IMR-90 (cell line): ENCODE measurements at regions not wholly inside any gene's neighbourhood (a gene's known extent, or its start where the extent isn't known, plus 50 kb on each side); places are given as distances from the start of the nearest gene placed in this dataset.
"Not testable (repeated sequence)": the region's sequence is repeated elsewhere in the genome, so short reads cannot be mapped to it uniquely, and the experiment has no call there.

Experiments used
- ATAC-seq: fragments of 200-7000 bp; cut with Tn5 transposase; 2 replicates; pipeline ENCODE4 v1.9.1; 2020; ENCODE audit warnings: low read depth, mild to moderate bottlenecking, moderate library complexity
- BruUV-seq: library from RNA; stranded (reverse); fragments of 400-500 nt; replicated peaks from 2 replicates; lab custom pipeline; 2021; lab: Mats Ljungman, UMichigan
- CTCF ChIA-PET: fragments of 300-600 bp; formaldehyde crosslinking; extraction: SDS; loops from one replicate; lab custom pipeline; 2021; ENCODE audit warnings: antibody characterized with exemption; lab: Yijun Ruan, JAX
- POLR2A ChIA-PET: fragments of 300-600 bp; sonication (Branson Sonifier 250); formaldehyde crosslinking; loops from one replicate; lab custom pipeline; 2022; ENCODE audit warnings: antibody characterized with exemption; ENCODE audit not compliant: unreplicated experiment; lab: Charles Lee
- DNase-seq: peaks from one replicate; pipeline ENCODE4 v3.0.0; 2013
- H2AFZ ChIP-seq: replicated peaks from 2 replicates; pipeline ENCODE3; 2013; ENCODE audit warnings: low read length, mild to moderate bottlenecking; ENCODE audit not compliant: poor library complexity
- H2AK5ac ChIP-seq: 2 replicates; pipeline ENCODE4 v1.6.1; 2013; ENCODE audit warnings: low read depth, low read length, inconsistent platforms
- H2AK9ac ChIP-seq: replicated peaks from 2 replicates; pipeline ENCODE3; 2013; ENCODE audit warnings: mild to moderate bottlenecking, low read depth, low read length, moderate library complexity; ENCODE audit not compliant: poor library complexity
- H2BK120ac ChIP-seq: 2 replicates; pipeline ENCODE4 v1.6.1; 2013; ENCODE audit warnings: low read depth, low read length, inconsistent platforms
- H2BK15ac ChIP-seq: 3 replicates; pipeline ENCODE4 v1.6.1; 2013; ENCODE audit warnings: low read depth, low read length, inconsistent platforms
- H2BK20ac ChIP-seq: 2 replicates; pipeline ENCODE4 v1.6.1; 2013; ENCODE audit warnings: low read depth, mild to moderate bottlenecking, inconsistent platforms, low read length, moderate library complexity
- H2BK5ac ChIP-seq: 2 replicates; pipeline ENCODE4 v1.6.1; 2013; ENCODE audit warnings: mild to moderate bottlenecking, low read depth, low read length, inconsistent platforms; ENCODE audit not compliant: poor library complexity, severe bottlenecking
- H3K14ac ChIP-seq: replicated peaks from 2 replicates; pipeline ENCODE4 v1.6.1; 2013; ENCODE audit warnings: low read depth, low read length, inconsistent platforms
- H3K18ac ChIP-seq: 2 replicates; pipeline ENCODE4 v1.6.1; 2013; ENCODE audit warnings: low read depth, low read length, control low read depth
- H3K23ac ChIP-seq: 2 replicates; pipeline ENCODE4 v1.6.1; 2013; ENCODE audit warnings: low read depth, low read length, inconsistent platforms
- H3K27ac ChIP-seq: 2 replicates; pipeline ENCODE4 v1.5.1; 2013; ENCODE audit warnings: mild to moderate bottlenecking, control low read depth, low read length; ENCODE audit not compliant: insufficient read depth
- H3K27me3 ChIP-seq: 2 replicates; pipeline ENCODE4 v1.6.1; 2013; ENCODE audit warnings: low read length; ENCODE audit not compliant: control insufficient read depth, insufficient read depth
- H3K36me3 ChIP-seq: 2 replicates; pipeline ENCODE4 v1.6.1; 2013; ENCODE audit warnings: low read length, mixed read lengths; ENCODE audit not compliant: control insufficient read depth, insufficient read depth
- H3K4ac ChIP-seq: 2 replicates; pipeline ENCODE4 v1.6.1; 2013; ENCODE audit warnings: low read depth, low read length, inconsistent platforms
- H3K4me1 ChIP-seq: 2 replicates; pipeline ENCODE4 v1.6.1; 2013; ENCODE audit warnings: low read length, mixed read lengths; ENCODE audit not compliant: control insufficient read depth, insufficient read depth
- H3K4me2 ChIP-seq: 2 replicates; pipeline ENCODE4 v1.6.1; 2013; ENCODE audit warnings: low read depth, mild to moderate bottlenecking, control low read depth, low read length, moderate library complexity
- H3K4me3 ChIP-seq: 2 replicates; pipeline ENCODE4 v1.5.1; 2013; ENCODE audit warnings: low read depth, mild to moderate bottlenecking, control low read depth, low read length, moderate library complexity; ENCODE audit not compliant: insufficient read depth
- H3K56ac ChIP-seq: 2 replicates; pipeline ENCODE4 v1.6.1; 2013; ENCODE audit warnings: low read length, inconsistent platforms; ENCODE audit not compliant: insufficient read depth; ENCODE audit errors: extremely low read depth
- H3K79me1 ChIP-seq, 2 experiments: 2 replicates each; pipeline ENCODE4 v1.6.1; 2013; ENCODE audit warnings: low read length in 2 of 2, inconsistent platforms in 1 of 2, low read depth in 1 of 2
- H3K9ac ChIP-seq: 2 replicates; pipeline ENCODE4 v1.6.1; 2013; ENCODE audit warnings: low read depth, low read length, control low read depth
- H3K9me1 ChIP-seq: 2 replicates; pipeline ENCODE4 v1.6.1; 2013; ENCODE audit warnings: low read length, inconsistent platforms; ENCODE audit not compliant: insufficient read depth
- H3K9me3 ChIP-seq: 2 replicates; pipeline ENCODE4 v1.6.1; 2013; ENCODE audit warnings: low read length; ENCODE audit not compliant: control insufficient read depth, insufficient read depth
- H4K20me1 ChIP-seq: 2 replicates; pipeline ENCODE4 v1.6.1; 2013; ENCODE audit warnings: low read length, inconsistent platforms; ENCODE audit not compliant: insufficient read depth
- H4K5ac ChIP-seq: 2 replicates; pipeline ENCODE4 v1.6.1; 2013; ENCODE audit warnings: mild to moderate bottlenecking, low read depth, low read length, control low read depth
- H4K8ac ChIP-seq, 2 experiments: 2 replicates each; pipeline ENCODE4 v1.6.1; 2013; ENCODE audit warnings: low read depth in 2 of 2, low read length in 2 of 2, control low read depth in 1 of 2, inconsistent platforms in 1 of 2
- H4K91ac ChIP-seq: 2 replicates; pipeline ENCODE4 v1.6.1; 2013; ENCODE audit warnings: low read depth, low read length, inconsistent platforms; ENCODE audit not compliant: insufficient read depth
- CEBPB ChIP-seq: IDR thresholded peaks from 2 replicates; pipeline ENCODE4 v1.6.1; 2012; ENCODE audit warnings: low read depth, low read length, improper control_type of control experiment
- CHD1 ChIP-seq: IDR thresholded peaks from 2 replicates; pipeline ENCODE4 v1.6.1; 2012; ENCODE audit warnings: low read depth, low read length, improper control_type of control experiment
- FOS ChIP-seq: fragments of 150-350 bp; IDR thresholded peaks from 2 replicates; pipeline ENCODE4 v1.6.1; 2016; ENCODE audit warnings: low read depth, low read length
- MAFK ChIP-seq: IDR thresholded peaks from 2 replicates; pipeline ENCODE4 v1.6.1; 2012; ENCODE audit warnings: low read depth, low read length, improper control_type of control experiment
- POLR2A ChIP-seq: IDR thresholded peaks from 2 replicates; pipeline ENCODE4 v1.6.1; 2012; ENCODE audit warnings: mild to moderate bottlenecking, low read depth, low read length
- RCOR1 ChIP-seq: IDR thresholded peaks from 2 replicates; pipeline ENCODE4 v1.6.1; 2012; ENCODE audit warnings: mild to moderate bottlenecking, low read length, improper control_type of control experiment; ENCODE audit not compliant: insufficient replicate concordance
- RFX5 ChIP-seq: IDR thresholded peaks from 2 replicates; pipeline ENCODE4 v1.8.0; 2012; ENCODE audit warnings: low read depth, mild to moderate bottlenecking, low read length, moderate library complexity
- SMC3 ChIP-seq: fragments of 150-350 bp; IDR thresholded peaks from 2 replicates; pipeline ENCODE4 v1.6.1; 2016; ENCODE audit warnings: low read depth, mild to moderate bottlenecking, antibody characterized with exemption, low read length, moderate library complexity
- WGBS, 2 experiments: methylation state at CpG; one replicate each; pipeline versions ENCODE4 v1.1.5 to v1.1.7; 2013; ENCODE audit warnings: missing lambda C conversion rate in 2 of 2; ENCODE audit not compliant: insufficient read length in 1 of 2; ENCODE audit errors: extremely low coverage in 2 of 2; 5-methylcytosine and 5-hydroxymethylcytosine counted together
- dilution Hi-C: fragments of 300-500 bp; cut with HindIII; formaldehyde crosslinking; loops from one replicate; pipeline ENCODE4 v1.14.3; 2018; ENCODE audit warnings: low sequenced_read_pairs; ENCODE audit not compliant: unreplicated experiment
- in situ Hi-C: fragments of 300-500 bp; cut with MboI; formaldehyde crosslinking; loops from 3 replicates; pipeline ENCODE4 v1.14.3; 2019; ENCODE audit warnings: low sequenced_read_pairs, inconsistent platforms, mixed read lengths
- intact Hi-C: fragments of 100-400 bp; cut with micrococcal nuclease; formaldehyde crosslinking; loops from 2 replicates; pipeline ENCODE4 v1.10.0; 2022

DNA sequence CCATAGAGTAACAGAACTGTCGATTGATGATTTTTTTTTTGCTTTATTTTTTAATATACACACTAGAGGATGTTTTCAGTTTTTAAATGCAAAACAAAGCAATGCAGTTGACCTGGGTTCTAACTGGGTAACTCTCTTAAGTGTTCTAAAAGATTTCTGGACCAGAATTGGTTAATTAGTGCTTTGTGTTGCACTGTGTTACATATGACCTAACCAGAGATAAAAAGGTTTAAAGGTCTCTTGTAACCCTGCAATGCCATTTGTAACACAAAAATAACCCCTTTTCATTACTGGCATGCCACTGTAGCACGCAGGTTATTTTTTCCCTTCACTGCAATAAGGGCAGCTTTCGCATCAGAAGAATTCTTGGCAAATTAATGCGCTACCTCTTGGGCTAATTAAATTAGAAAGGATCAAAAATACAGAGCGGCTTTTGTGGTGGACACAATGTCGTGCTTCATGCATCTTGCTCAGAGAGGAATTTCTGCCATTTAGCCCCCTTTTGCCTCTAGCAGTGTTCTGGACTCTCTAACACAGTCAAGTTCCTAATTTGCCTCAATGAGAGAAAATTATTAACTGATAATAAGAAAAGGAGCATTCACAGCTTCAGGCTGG is 250.8 kb upstream of the ZEB2 start:
- no peak overlapping the region for H2AK9ac ChIP-seq
- no TSS peak for BruUV-seq

GRCh38 chr2:144760939-144761338 is 241.0 kb upstream of the ZEB2 start:
- H3K27me3 ChIP-seq, H3K14ac ChIP-seq, H2BK20ac ChIP-seq, H2AFZ ChIP-seq, DNase-seq, H3K9me3 ChIP-seq, H3K79me1 ChIP-seq, intact Hi-C loops, H3K4me1 ChIP-seq, H4K91ac ChIP-seq, H3K4me2 ChIP-seq, dilution Hi-C loops, H3K4ac ChIP-seq, CTCF ChIA-PET, H3K27ac ChIP-seq, H3K4me3 ChIP-seq, H2AK9ac ChIP-seq, H3K23ac ChIP-seq, H2BK5ac ChIP-seq, H3K9ac ChIP-seq, H2BK15ac ChIP-seq, H2AK5ac ChIP-seq, H3K36me3 ChIP-seq, H3K9me1 ChIP-seq, H3K56ac ChIP-seq, H3K18ac ChIP-seq, ATAC-seq, POLR2A ChIA-PET, H2BK120ac ChIP-seq, H4K20me1 ChIP-seq, H4K5ac ChIP-seq, BruUV-seq, in situ Hi-C loops, H4K8ac ChIP-seq: not testable (repeated sequence)
- no CpG with 5 or more reads among the region's 2 CpGs for WGBS, 2 experiments

More for the DNA sequence above, 250.8 kb upstream of the ZEB2 start:
- Histone ChIP-seq H3K9me1 (no peaks in the 10 kb centered on the region), H3K23ac (no peak overlapping the region), H3K18ac (no peak overlapping the region), H3K56ac (no peak overlapping the region), H2BK5ac (no peak overlapping the region), H3K9ac (no peak overlapping the region), H4K91ac (no peak overlapping the region), H3K4me1 (no peaks in the 10 kb centered on the region), H2BK15ac (no peak overlapping the region), H2BK120ac (no peak overlapping the region), H3K36me3 (no peaks in the 10 kb centered on the region), H4K20me1 (no peaks in the 10 kb centered on the region), H4K5ac (no peak overlapping the region), H4K8ac (no peak overlapping the region), H3K4ac (no peak overlapping the region), H2AK5ac (no peak overlapping the region), H3K79me1 (no peaks in the 10 kb centered on the region), H2AFZ (no peak overlapping the region), H2BK20ac (no peak overlapping the region), H3K4me2 (no peak overlapping the region), H3K14ac (no peak overlapping the region), H3K27me3 (no peaks in the 10 kb centered on the region), H3K4me3 (no peak overlapping the region), H3K27ac (no peak overlapping the region), H3K9me3 (no peaks in the 10 kb centered on the region)
- intact Hi-C loops (no loop called here), dilution Hi-C loops (no loop called here), in situ Hi-C loops (no loop called here)
- CTCF ChIA-PET = no interaction called here
- DNase-seq = no peak
- no CpG with 5 or more reads among the region's 6 CpGs for WGBS, 2 experiments
- TF ChIP-seq CEBPB (no peak), MAFK (no peak), CHD1 (no peak), FOS (no peak), RCOR1 (no peak), RFX5 (no peak), SMC3 (no peak), POLR2A (no peak)
- ATAC-seq = no peak
- POLR2A ChIA-PET = interaction anchor here (0.6 kb wide), 1 partner anchor 80 kb away, joined by 10 read pairs; no protein-coding TSS in a partner anchor
